NCI-H460 (cell line): ENCODE measurements at regions not wholly inside any gene's neighbourhood (a gene's known extent, or its start where the extent isn't known, plus 50 kb on each side); places are given as distances from the start of the nearest gene placed in this dataset.
"Not testable (repeated sequence)": the region's sequence is repeated elsewhere in the genome, so short reads cannot be mapped to it uniquely, and the experiment has no call there.

Experiments used
- DNase-seq: peaks from one replicate; pipeline ENCODE4 v3.0.0-alpha.2; 2016; ENCODE audit warnings: low read depth; ENCODE audit errors: extremely low read depth

DNA sequence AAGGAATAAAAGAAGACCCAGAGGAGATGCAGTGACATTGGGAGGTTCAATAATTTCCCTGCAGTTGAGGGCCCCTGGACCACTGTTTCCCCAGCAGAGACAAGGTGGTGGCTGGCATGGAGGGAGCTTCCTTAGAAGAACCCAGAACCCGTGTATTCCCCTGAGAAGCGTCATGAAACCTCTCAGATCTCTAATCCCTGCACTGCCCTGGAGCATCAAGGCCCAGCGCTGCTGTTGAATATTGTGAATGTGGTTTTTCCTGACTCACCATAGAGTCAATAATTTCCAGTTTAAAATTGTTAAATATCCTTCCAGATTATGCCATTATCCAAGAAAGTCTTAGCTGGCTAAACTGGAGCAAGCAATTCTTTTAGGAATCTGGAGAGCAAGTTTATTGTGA, 187.2 kb downstream of the LMLN start:
- DNase-seq: not testable (repeated sequence)

DNA sequence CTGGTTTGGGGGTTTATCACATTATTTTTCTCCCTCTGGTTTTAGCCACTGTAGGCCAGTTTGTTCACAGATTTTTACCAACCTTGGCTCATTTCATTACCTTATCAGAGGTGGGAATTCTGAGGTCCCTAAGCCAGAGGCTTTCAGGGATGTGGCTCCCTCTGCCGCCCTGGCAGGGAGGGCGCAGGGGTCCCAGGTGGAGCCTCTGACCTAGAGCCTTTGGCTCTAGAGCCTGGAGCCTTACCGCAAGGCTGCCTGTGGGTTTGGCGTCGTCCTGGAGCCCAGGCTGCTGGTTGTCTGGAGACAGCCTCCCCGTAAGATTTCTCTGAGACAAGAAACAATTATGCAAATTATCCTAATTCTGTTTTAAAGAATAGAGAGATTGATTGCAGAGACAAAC, 188.0 kb downstream of the LMLN start:
- DNase-seq: not testable (repeated sequence)

DNA sequence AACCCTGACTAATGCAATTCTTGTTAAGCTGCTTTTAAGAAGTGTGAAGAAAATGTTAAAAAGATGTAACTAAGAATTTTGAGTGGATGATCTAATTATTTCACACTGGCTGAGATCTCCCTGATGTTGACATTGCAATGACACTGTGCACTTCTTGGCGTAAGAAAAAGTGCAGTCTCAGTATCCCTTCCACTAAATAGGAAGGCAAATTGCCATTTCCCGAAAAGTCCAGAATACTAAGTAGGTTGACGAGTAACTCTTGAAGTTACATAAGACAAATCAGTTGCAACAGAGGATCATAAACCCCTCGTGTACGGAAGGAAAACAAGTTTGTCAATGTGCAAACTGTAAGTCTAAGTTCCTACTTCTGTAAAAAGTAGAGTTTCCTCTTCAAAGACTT, 189.9 kb downstream of the LMLN start:
- not testable (repeated sequence) for DNase-seq

DNA sequence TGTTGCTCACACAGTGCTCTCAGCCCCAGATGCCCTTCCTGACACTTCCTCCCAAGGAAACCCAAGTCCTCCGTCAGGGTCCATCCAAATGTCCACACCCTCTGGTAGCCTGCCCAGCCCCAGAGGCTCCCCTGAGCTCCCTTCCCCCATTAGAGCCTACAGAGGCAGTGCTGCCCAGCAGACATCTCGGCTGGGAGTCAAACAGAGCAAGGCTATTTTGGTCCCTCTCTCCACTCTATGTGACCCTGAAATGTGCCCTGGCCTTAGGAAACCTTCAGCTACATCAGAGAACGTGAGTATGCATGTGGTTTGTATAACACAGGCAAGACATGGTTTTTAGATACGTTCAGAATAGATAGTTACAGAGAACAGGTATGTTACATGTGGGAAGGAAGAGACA, 191.8 kb downstream of the LMLN start:
- not testable (repeated sequence) for DNase-seq

DNA sequence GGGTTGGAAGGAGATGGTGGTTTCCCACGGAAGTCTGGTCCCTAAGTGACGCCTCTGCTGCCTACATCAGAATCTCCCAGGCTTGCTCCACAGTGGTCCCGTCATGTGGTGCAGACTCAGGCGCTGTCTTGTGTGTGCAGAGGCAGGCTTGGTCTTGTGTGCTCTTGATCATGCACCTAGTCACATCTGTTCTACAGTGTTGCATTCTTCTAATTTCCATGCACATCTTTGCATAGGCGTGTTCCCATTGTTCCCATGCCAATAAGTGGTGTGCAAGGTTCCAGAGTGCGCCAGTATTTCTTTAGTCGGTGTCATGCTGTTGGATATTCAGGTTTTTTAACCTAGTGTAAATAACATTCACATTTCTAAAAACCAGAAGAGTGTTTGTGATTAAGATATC, 195.8 kb downstream of the LMLN start:
- not testable (repeated sequence) for DNase-seq

DNA sequence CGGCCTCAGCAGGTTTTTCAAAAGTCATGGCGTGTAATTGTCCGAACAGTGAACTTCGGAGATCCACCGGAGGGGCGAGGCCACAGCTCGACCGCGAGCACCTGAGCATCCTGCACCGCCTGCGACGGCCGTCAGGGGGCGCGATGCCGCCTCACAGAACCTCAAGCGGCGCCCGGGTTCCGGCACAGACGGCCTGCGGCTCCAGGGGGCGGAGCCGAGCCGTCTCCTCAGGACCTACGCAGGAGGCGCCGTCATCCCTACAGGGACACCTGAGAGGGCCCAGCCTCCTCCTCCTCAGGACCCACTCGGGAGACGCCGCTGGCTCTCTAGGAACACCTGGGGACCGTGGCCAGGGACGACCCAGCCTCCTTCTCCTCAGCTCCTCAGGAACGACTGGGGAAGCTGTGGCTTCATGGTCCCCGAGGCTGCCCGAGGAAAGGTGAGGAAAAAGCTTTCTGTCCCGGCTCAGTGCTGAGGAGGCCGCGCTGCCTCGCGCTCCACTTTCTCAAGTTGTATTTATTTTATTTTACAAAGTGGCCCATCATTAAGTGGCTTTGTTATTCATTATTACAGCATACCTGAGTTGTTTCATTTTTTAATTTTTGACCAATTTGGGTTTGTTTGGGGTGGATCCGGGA, 197.3 kb downstream of the LMLN start:
- not testable (repeated sequence) for DNase-seq

DNA sequence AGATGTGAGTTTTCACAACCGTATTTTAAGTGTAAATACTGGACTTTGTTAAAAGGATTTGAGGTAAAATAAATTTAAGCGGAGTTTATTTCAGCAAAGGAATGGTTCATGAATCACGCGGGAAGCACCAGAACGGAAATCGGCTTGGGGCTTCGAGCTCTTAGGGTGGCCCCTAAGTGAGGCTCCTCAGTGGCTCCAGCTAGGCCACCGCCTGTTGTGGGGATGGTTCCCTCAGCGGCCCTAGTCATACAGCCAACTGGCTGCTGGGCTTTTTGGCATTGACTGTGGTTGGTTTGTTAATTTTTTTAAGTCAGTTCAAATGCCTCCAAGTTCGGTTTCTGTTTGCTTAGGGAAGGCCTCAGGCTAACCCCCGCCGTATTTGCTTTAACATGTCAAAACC, 198.0 kb downstream of the LMLN start:
- not testable (repeated sequence) for DNase-seq

DNA sequence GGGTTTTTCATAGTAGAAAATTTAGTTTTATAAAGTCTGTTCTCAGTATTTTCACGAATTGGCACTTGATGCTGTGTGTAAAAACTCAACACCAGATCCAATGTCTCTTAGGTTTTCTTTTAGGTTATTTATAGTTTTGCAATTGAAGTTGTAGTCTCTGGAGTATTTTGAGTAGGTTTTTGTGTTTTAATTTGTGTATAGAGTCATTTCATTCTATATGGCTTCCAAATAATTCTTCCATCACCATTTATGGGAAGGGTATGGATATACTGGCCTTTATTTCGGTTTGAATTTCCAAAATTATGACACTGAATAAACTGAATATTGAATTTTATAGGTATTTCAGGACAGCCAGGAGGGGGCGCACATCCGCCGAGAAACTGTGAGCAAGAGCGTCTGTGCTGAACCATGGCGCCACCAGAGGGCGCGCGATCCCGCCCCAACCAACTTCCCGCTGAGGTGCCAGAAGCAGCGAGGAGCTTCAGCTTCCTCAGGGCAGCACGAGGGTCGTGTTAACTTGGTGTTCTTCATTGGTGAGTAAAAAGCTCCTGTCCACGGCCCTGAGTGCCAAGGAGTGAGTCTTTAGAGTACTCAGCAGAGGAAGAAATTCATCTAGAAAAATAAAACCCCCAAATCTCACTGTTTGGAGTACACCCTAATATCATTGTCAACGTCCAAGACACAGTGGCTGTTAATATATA, 207.5 kb downstream of the LMLN start:
- DNase-seq: peak; percentile 8

DNA sequence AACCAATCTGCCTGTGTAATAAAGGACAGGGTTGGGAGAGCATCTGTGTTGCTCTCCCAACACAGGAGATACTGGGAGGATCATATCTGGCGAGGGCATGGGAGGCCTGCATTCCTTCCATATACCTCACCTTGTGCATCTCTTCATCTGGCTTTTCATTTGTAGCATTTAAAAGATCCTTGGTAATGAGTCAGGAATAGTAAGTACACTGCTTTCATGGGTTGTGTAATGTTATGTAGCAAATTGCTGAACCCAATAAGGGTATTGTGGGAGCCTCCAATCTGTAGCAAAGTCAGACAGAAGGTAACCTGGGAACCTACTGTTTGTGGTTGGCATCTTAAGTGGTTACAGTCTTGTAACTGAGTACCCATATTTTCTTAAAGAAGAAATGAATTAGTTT, 210.8 kb downstream of the LMLN start:
- DNase-seq: not testable (repeated sequence)

DNA sequence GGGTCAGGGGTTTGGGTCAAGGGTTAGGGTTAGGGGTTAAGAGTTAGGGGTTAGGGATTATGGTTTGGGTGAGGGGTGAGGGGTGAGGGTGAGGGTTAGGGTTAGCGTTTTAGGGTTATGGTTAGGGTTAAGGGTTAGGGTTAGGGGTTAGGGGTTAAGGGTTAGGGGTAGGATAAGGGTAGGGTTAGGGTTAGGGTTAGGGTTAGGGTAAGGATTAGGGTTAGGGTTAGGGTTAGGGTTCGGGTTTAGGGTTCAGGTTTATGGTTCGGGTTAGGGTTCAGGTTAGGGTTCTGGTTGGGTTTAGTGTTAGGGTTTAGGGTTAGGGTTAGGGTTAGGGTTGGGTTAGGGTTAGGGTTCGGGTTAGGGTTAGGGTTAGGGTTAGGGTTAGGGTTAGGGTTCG, 213.1 kb downstream of the LMLN start:
- DNase-seq: not testable (repeated sequence)

DNA sequence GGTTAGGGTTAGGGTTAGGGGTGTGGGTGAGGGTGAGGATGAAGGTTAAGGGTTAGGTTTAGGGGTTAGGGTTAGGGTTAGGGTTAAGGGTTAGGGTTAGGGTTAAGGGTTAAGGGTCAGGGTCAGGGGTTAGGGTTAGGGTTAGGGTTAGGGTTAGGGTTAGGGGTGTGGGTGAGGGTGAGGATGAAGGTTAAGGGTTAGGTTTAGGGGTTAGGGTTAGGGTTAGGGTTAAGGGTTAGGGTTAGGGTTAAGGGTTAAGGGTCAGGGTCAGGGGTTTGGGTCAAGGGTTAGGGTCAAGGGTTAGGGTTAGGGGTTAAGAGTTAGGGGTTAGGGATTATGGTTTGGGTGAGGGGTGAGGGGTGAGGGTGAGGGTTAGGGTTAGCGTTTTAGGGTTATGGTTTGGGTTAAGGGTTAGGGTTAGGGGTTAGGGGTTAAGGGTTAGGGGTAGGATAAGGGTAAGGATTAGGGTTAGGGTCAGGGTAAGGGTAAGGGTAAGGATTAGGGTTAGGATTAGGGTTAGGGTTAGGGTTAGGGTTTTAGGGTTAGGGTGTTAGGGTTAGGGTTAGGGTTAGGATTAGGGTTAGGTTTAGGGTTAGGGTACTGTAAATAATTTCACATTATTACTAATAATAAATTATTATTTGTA, 214.0 kb downstream of the LMLN start:
- DNase-seq: not testable (repeated sequence)
